GM21717 (cell line): ENCODE measurements at regions not wholly inside any gene's neighbourhood (a gene's known extent, or its start where the extent isn't known, plus 50 kb on each side); places are given as distances from the start of the nearest gene placed in this dataset.
"Not testable (repeated sequence)": the region's sequence is repeated elsewhere in the genome, so short reads cannot be mapped to it uniquely, and the experiment has no call there.

Source experiments
- ATAC-seq: cut with Tn5 transposase; IDR thresholded peaks from one replicate; pipeline ENCODE4 v1.9.1; 2021; ENCODE audit warnings: mild to moderate bottlenecking, moderate library complexity; ENCODE audit not compliant: unreplicated experiment

- no peak for ATAC-seq
These were observed 51.7 kb upstream of the COL8A1 start for GRCh38 chr3:99586701-99587100.

- ATAC-seq: no peak
These were observed 58.4 kb upstream of the COL8A1 start for GRCh38 chr3:99579965-99580364.

- ATAC-seq: no peak
These were observed 59.1 kb upstream of the COL8A1 start for GRCh38 chr3:99579246-99579645.

- ATAC-seq: no peak
These were observed 59.9 kb upstream of the COL8A1 start for GRCh38 chr3:99578339-99578970.

- ATAC-seq: no peak
These were observed 61.4 kb upstream of the COL8A1 start for GRCh38 chr3:99576904-99577559.

- ATAC-seq: no peak
These were observed 62.7 kb upstream of the COL8A1 start for GRCh38 chr3:99575683-99576082.

- ATAC-seq: no peak
These were observed 68.3 kb upstream of the COL8A1 start for GRCh38 chr3:99570061-99570460.

GRCh38 chr3:99568663-99569335 lies 69.6 kb upstream of the COL8A1 start:
- ATAC-seq: no peak

- ATAC-seq: no peak
These were observed 73.1 kb upstream of the COL8A1 start for GRCh38 chr3:99565331-99565730.

- ATAC-seq: no peak
These were observed 75.3 kb upstream of the COL8A1 start for GRCh38 chr3:99562990-99563607.

- no peak for ATAC-seq
These were observed 76.3 kb upstream of the COL8A1 start for GRCh38 chr3:99562138-99562537.

- ATAC-seq: no peak
These were observed 77.3 kb upstream of the COL8A1 start for GRCh38 chr3:99561056-99561455.

GRCh38 chr3:99559196-99559595 lies 79.2 kb upstream of the COL8A1 start:
- ATAC-seq: no peak

GRCh38 chr3:99555885-99556284 lies 82.5 kb upstream of the COL8A1 start:
- ATAC-seq: not testable (repeated sequence)

GRCh38 chr3:99551520-99551919 lies 86.9 kb upstream of the COL8A1 start:
- ATAC-seq: no peak

- no peak for ATAC-seq
These were observed 88.3 kb upstream of the COL8A1 start for GRCh38 chr3:99549957-99550603.

- no peak for ATAC-seq
These were observed 89.2 kb upstream of the COL8A1 start for GRCh38 chr3:99549220-99549619.

GRCh38 chr3:99548674-99549073 lies 89.7 kb upstream of the COL8A1 start:
- ATAC-seq: no peak

- no peak for ATAC-seq
These were observed 92.3 kb upstream of the COL8A1 start for GRCh38 chr3:99545941-99546580.

GRCh38 chr3:99544786-99545281 lies 93.6 kb upstream of the COL8A1 start:
- no peak for ATAC-seq

GRCh38 chr3:99543796-99544195 lies 94.6 kb upstream of the COL8A1 start:
- ATAC-seq: no peak
